ENCODE measurements at regions not wholly inside any gene's neighbourhood (a gene's known extent, or its start where the extent isn't known, plus 50 kb on each side); places are given as distances from the start of the nearest gene placed in this dataset.

GRCh38 chr15:81954158-81954783 lies 91.5 kb downstream of the MEX3B start:
- 90% methylated on average over 9 of the region's 9 CpGs for WGBS, 2 donors
- Histone ChIP-seq H3K36me3 (no peaks in the 10 kb centered on the region), H3K4me3 (no peak overlapping the region), H3K27ac (no peak overlapping the region), H3K27me3 (peaks cover 0 to under 1% (median 0%) of the 10 kb centered on the region in 4 donors), H3K4me1 (no peaks in the 10 kb centered on the region), H3K9me3 (no peaks in the 10 kb centered on the region)
- intact Hi-C loops (cut with DNase I), result no loop called here
- no peak for DNase-seq
- no peak for TF ChIP-seq CTCF (IDR thresholded peaks at IDR 0.05)
- TF ChIP-seq POLR2A (IDR thresholded peaks at IDR 0.05), result no peak

- no peaks in the 10 kb centered on the region for H3K9me3 ChIP-seq
- no peaks in the 10 kb centered on the region for H3K27me3 ChIP-seq
- DNase-seq, result no peak
- H3K36me3 ChIP-seq, result no peaks in the 10 kb centered on the region
- TF ChIP-seq POLR2A (IDR thresholded peaks at IDR 0.05) (no peak), CTCF (IDR thresholded peaks at IDR 0.05) (no peak)
- H3K4me3 ChIP-seq, result no peak overlapping the region
- H3K4me1 ChIP-seq, result no peaks in the 10 kb centered on the region
- H3K27ac ChIP-seq, result no peak overlapping the region
- 60 to 62% methylated on average over 7 of the region's 7 CpGs for WGBS, 2 donors
- intact Hi-C loops (cut with DNase I), result no loop called here
Observed at GRCh38 chr15:81950841-81951414, 94.9 kb downstream of the MEX3B start.

- no peak overlapping the region for H3K27ac ChIP-seq
- intact Hi-C loops (cut with DNase I), result loop anchor here (10.0 kb wide), 1 partner anchor 464 kb away; no protein-coding TSS in a partner anchor
- H3K4me1 ChIP-seq, result no peaks in the 10 kb centered on the region
- TF ChIP-seq POLR2A (IDR thresholded peaks at IDR 0.05) (no peak), CTCF (IDR thresholded peaks at IDR 0.05) (no peak)
- no peaks in the 10 kb centered on the region for H3K9me3 ChIP-seq
- no peak overlapping the region for H3K4me3 ChIP-seq
- no peaks in the 10 kb centered on the region for H3K36me3 ChIP-seq
- DNase-seq, result no peak
- WGBS, 2 donors, result 81 to 83% methylated on average over 11 of the region's 11 CpGs
- H3K27me3 ChIP-seq, result no peaks in the 10 kb centered on the region
Observed at GRCh38 chr15:81948751-81949150, 97.1 kb downstream of the MEX3B start.

GRCh38 chr15:81948222-81948621 lies 97.6 kb downstream of the MEX3B start:
- Histone ChIP-seq H3K36me3 (no peaks in the 10 kb centered on the region), H3K9me3 (no peaks in the 10 kb centered on the region), H3K4me3 (no peak overlapping the region), H3K27me3 (no peaks in the 10 kb centered on the region), H3K27ac (no peak overlapping the region), H3K4me1 (no peaks in the 10 kb centered on the region)
- intact Hi-C loops (cut with DNase I), result loop anchor here (10.0 kb wide), 1 partner anchor 463 kb away; no protein-coding TSS in a partner anchor
- no peak for TF ChIP-seq CTCF (IDR thresholded peaks at IDR 0.05)
- TF ChIP-seq POLR2A (IDR thresholded peaks at IDR 0.05), result no peak
- DNase-seq, result no peak
- 74 to 82% methylated on average over 3 to 8 of the region's 8 CpGs for WGBS, 2 donors

GRCh38 chr15:81947548-81947947 lies 98.3 kb downstream of the MEX3B start:
- Histone ChIP-seq H3K27me3 (no peaks in the 10 kb centered on the region), H3K4me1 (no peaks in the 10 kb centered on the region), H3K27ac (no peak overlapping the region), H3K4me3 (no peak overlapping the region), H3K36me3 (no peaks in the 10 kb centered on the region), H3K9me3 (no peaks in the 10 kb centered on the region)
- TF ChIP-seq POLR2A (IDR thresholded peaks at IDR 0.05) (no peak), CTCF (IDR thresholded peaks at IDR 0.05) (no peak)
- intact Hi-C loops (cut with DNase I), result loop anchor here (10.0 kb wide), 1 partner anchor 463 kb away; no protein-coding TSS in a partner anchor
- no peak for DNase-seq
- 66 to 100% methylated on average over 1 to 2 of the region's 2 CpGs for WGBS, 2 donors

All from esophagus squamous epithelium (tissue), 5 donors.